ENCODE measurements at regions not wholly inside any gene's neighbourhood (a gene's known extent, or its start where the extent isn't known, plus 50 kb on each side); places are given as distances from the start of the nearest gene placed in this dataset.
"Not testable (repeated sequence)": the region's sequence is repeated elsewhere in the genome, so short reads cannot be mapped to it uniquely, and the experiment has no call there.

DNA sequence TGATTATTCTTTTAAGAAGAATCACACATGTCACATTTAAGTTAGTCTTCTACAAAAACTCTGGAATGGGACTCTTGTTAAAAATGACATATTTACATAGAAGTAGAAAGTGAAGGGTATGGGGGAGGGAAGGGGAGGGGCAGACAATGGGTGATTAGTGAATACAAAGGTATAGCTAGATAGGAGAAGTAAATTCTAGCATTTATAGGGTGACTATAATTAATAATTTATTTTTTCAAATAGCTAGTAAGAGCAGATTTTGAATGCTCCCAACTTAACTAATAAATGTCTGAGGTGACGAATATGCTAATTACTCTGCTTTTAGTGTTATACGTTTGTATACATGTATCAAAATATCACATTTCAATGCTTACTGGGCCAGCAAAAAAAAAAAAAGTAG lies 59.4 kb downstream of the BLTP3B start:
- TF ChIP-seq CTCF (IDR thresholded peaks at IDR 0.05; ENCODE audit: low read depth, low read length) = no peak
- DNase-seq (ENCODE audit: extremely low read depth, low read depth) = no peak

DNA sequence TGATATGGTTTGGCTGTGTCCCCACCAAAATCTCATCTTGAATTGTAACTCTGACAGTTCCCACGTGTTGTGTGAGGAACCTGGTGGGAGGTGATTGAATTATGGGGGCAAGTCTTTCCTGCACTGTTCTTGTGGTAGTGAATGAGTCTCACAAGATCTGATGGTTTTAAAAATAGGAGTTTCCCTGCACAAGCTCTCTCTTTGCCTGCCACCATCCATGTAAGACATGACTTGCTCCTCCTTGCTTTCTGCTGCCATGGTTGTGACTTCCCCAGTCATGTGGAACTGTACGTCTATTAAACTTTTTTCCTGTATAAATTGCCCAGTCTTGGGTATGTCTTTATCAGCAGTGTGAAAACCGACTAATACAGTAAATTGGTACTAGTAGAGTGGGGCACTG lies 63.9 kb downstream of the BLTP3B start:
- not testable (repeated sequence) for DNase-seq (ENCODE audit: extremely low read depth, low read depth)

DNA sequence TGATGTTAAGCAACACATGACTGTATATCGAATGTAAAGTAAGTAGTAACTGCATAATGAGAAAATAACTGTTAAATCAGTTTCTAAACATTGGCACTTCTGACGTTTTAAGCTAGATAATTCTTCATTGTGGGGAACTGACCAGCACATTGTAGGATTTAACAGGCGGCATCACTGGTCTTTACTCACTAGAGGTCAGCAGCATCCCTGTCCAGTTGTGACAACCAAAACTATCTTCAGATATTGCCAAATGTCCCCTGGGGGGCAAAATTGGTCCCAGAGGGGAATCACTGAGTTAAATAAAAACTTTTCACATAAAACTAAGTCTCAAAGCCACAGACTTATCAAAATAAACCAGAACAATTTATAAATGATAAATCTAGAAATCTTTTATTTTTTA lies 65.3 kb downstream of the BLTP3B start:
- peak; percentile 24 for TF ChIP-seq CTCF (IDR thresholded peaks at IDR 0.05; ENCODE audit: low read depth, low read length)

DNA sequence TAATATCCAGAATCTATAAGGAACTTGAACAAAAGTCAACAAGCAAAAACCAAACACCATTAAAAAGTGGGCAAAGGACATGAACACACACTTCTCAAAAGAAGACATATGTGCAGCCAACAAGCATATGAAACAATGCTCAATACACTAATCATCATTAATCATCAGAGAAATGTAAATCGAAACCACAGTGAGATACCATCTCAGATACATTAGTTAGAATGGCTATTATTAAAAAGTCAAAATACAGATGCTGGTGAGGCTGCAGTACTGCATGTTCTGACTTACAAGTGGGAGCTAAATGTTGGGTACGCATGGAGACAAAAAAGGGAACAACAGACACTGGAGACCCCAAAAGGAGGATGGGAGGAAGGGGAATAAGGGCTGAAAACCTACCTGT lies 67.1 kb downstream of the BLTP3B start:
- no peak for DNase-seq (ENCODE audit: extremely low read depth, low read depth)
- no peak for TF ChIP-seq CTCF (IDR thresholded peaks at IDR 0.05; ENCODE audit: low read depth, low read length)

More for the DNA sequence above, 65.3 kb downstream of the BLTP3B start:
- DNase-seq (ENCODE audit: extremely low read depth, low read depth) = no peak

GRCh38 chr12:100069795-100070194 lies 72.9 kb downstream of the BLTP3B start:
- DNase-seq (ENCODE audit: extremely low read depth, low read depth) = no peak
- TF ChIP-seq CTCF (IDR thresholded peaks at IDR 0.05; ENCODE audit: low read depth, low read length) = no peak

- DNase-seq (ENCODE audit: extremely low read depth, low read depth) = no peak
- no peak for TF ChIP-seq CTCF (IDR thresholded peaks at IDR 0.05; ENCODE audit: low read depth, low read length)
These were observed 74.4 kb downstream of the BLTP3B start for GRCh38 chr12:100068305-100068704.

DNA sequence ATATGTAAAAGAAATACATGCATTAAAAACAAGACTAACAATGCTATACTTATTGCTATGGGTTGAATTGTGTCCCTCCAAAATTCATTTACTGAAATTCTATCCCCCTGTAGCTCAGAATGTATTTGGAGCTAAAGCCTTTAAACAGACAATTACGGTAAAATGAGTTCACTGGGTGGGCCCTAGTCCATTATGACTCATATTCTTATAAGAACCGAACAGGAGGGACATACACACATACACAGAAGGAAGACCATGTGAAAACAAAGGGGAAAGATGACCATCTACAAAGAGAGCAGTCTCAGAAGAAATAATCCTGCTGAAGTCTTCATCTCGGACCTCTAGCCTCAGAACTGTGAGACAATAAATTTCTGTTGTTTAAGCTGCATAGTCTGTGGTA lies 77.1 kb upstream of the ANKS1B start:
- no peak for TF ChIP-seq CTCF (IDR thresholded peaks at IDR 0.05; ENCODE audit: low read depth, low read length)
- DNase-seq (ENCODE audit: extremely low read depth, low read depth) = no peak

- peak; percentile 61 for TF ChIP-seq CTCF (IDR thresholded peaks at IDR 0.05; ENCODE audit: low read depth, low read length)
- peak; percentile 74 for DNase-seq (ENCODE audit: extremely low read depth, low read depth)
These were observed 73.8 kb upstream of the ANKS1B start for GRCh38 chr12:100058482-100059029.

DNA sequence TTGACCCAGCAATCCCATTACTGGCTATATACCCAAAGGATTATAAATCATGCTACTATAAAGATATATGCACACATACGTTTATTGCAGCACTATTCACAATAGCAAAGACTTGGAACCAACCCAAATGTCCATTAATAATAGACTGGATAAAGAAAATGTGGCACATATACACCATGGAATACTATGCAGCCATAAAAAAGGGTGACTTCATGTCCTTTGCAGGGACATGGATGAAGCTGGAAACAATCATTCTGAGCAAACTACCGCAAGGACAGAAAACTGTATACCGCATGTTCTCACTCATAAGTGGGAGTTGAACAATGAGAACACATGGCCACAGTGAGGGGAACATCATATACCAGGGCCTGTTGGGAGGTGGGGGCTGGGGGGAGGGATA lies 61.5 kb upstream of the ANKS1B start:
- DNase-seq (ENCODE audit: extremely low read depth, low read depth) = not testable (repeated sequence)

All from AG09319 (cell line).